Cardiac muscle cell (in vitro differentiated cells and primary cell): ENCODE measurements at regions not wholly inside any gene's neighbourhood (a gene's known extent, or its start where the extent isn't known, plus 50 kb on each side); places are given as distances from the start of the nearest gene placed in this dataset.
A peak's percentile ranks its signal among the peaks of the same experiment; 100 is the strongest.

ENCODE experiments used
- DNase-seq, 2 donors: peaks; one replicate each; pipeline versions ENCODE4 v3.0.0 to v3.0.0-alpha.2; 2010 to 2017; ENCODE audit warnings: low read depth in 1 of 2, low spot score in 1 of 2
- H3K27ac ChIP-seq: fragments of 200-600 bp; sonication (generic); 2 replicates; pipeline ENCODE4 v1.5.1; 2016
- H3K27me3 ChIP-seq: fragments of 200-600 bp; sonication (generic); 2 replicates; pipeline ENCODE4 v1.6.0; 2016; ENCODE audit warnings: control low read depth
- H3K36me3 ChIP-seq: fragments of 200-600 bp; sonication (generic); 2 replicates; pipeline ENCODE4 v1.5.1; 2016; ENCODE audit warnings: control low read depth
- H3K4me1 ChIP-seq: fragments of 200-600 bp; sonication (generic); 2 replicates; pipeline ENCODE4 v1.8.1; 2017; ENCODE audit warnings: low read depth, mild to moderate bottlenecking, mixed run types
- H3K4me3 ChIP-seq: fragments of 200-600 bp; sonication (generic); 2 replicates; pipeline ENCODE4 v1.5.1; 2016; ENCODE audit warnings: mild to moderate bottlenecking
- H3K9me3 ChIP-seq: fragments of 200-600 bp; sonication (generic); 2 replicates; pipeline ENCODE4 v1.5.1; 2017; ENCODE audit warnings: low read depth, mild to moderate bottlenecking, control low read depth
- TF ChIP-seq, protein P1 (sequence below): IDR thresholded peaks from 2 replicates; pipeline ENCODE4 v1.5.1; 2012; ENCODE audit warnings: low read depth, mild to moderate bottlenecking, low read length

DNA sequence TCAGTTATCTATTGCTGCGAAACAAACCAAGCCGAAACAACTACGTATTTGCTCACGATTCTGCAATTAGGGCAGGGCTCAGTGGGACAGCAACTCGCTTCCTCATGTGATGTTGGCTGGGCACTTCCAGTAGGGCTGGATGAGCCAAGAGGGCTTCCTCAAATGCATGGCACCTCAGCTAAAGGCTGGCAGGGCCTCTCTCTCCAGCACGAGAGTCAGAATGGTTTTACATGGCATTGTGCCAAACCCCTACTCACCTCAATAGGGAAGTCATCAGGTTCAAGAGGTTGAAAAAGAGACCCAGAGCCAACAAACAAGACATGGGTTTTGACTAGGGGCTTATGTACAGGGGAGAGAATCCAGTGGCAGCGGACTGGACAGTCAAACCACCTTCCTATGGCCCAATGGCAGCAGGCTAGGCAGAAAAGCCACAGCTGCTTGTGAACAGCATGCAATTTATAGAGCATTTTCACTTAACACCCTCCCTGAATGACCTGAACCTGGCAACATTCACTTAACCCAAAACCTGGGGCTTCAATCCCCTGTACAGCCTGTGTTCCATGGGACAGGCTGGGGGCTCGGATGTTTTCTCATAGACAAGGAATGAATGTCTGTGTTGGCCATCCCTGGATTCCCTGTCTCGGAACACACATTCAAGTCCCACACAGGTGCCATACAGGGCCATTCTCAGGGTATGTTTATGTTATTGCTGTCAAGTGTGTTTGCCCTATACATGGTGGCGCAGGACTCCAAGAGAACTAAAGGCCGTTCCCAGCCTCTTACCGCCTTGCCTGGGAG is 154.2 kb upstream of the NAV2 start:
- H3K4me3 ChIP-seq: no peak overlapping the region
- H3K27ac ChIP-seq: no peak overlapping the region
- H3K36me3 ChIP-seq: no peaks in the 10 kb centered on the region
- TF ChIP-seq, protein P1, sequence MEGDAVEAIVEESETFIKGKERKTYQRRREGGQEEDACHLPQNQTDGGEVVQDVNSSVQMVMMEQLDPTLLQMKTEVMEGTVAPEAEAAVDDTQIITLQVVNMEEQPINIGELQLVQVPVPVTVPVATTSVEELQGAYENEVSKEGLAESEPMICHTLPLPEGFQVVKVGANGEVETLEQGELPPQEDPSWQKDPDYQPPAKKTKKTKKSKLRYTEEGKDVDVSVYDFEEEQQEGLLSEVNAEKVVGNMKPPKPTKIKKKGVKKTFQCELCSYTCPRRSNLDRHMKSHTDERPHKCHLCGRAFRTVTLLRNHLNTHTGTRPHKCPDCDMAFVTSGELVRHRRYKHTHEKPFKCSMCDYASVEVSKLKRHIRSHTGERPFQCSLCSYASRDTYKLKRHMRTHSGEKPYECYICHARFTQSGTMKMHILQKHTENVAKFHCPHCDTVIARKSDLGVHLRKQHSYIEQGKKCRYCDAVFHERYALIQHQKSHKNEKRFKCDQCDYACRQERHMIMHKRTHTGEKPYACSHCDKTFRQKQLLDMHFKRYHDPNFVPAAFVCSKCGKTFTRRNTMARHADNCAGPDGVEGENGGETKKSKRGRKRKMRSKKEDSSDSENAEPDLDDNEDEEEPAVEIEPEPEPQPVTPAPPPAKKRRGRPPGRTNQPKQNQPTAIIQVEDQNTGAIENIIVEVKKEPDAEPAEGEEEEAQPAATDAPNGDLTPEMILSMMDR: no peak
- H3K9me3 ChIP-seq: no peaks in the 10 kb centered on the region
- peaks cover 48% of the 10 kb centered on the region for H3K27me3 ChIP-seq
- no peak for DNase-seq
- no peaks in the 10 kb centered on the region for H3K4me1 ChIP-seq

DNA sequence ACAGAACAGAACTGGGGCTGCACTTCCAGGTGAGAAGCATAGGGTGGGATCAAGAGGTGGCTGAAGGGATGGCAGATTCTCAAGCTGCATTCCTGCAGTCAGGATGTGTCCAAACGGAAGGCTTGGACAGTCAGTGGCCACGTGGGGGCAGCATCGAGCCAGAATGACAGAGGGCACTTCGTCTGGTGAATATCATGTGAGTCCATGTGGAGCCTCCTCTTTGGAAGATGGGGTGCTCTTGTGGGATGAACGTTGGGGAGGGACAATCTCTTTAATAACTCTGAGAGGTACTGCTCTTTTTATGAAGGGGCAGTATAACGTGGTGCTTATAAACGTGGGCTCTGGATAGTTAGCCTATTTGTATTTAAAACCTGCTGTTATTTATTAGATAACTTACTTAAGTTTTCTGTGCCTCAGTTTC is 154.9 kb upstream of the NAV2 start:
- TF ChIP-seq, protein P1: peak; percentile 90
- Histone ChIP-seq H3K27me3 (peaks cover 41% of the 10 kb centered on the region), H3K36me3 (no peaks in the 10 kb centered on the region), H3K4me3 (no peak overlapping the region), H3K9me3 (no peaks in the 10 kb centered on the region), H3K27ac (no peak overlapping the region), H3K4me1 (no peaks in the 10 kb centered on the region)
- peak; percentile 79 to 87 for DNase-seq

- no peak for DNase-seq
- TF ChIP-seq, protein P1: no peak
- H3K9me3 ChIP-seq: no peaks in the 10 kb centered on the region
These were observed 155.5 kb upstream of the NAV2 start for GRCh38 chr11:19557185-19557584.

GRCh38 chr11:19555266-19555665 is 157.4 kb upstream of the NAV2 start:
- no peak for DNase-seq
- TF ChIP-seq, protein P1: no peak
- no peaks in the 10 kb centered on the region for H3K4me1 ChIP-seq
- H3K4me3 ChIP-seq: no peak overlapping the region
- H3K36me3 ChIP-seq: no peaks in the 10 kb centered on the region
- H3K9me3 ChIP-seq: no peaks in the 10 kb centered on the region
- no peak overlapping the region for H3K27ac ChIP-seq
- peaks cover 20% of the 10 kb centered on the region for H3K27me3 ChIP-seq

More at GRCh38 chr11:19557185-19557584, 155.5 kb upstream of the NAV2 start:
- Histone ChIP-seq H3K27me3 (peaks cover 36% of the 10 kb centered on the region), H3K4me1 (no peaks in the 10 kb centered on the region), H3K36me3 (no peaks in the 10 kb centered on the region), H3K4me3 (no peak overlapping the region), H3K27ac (no peak overlapping the region)

GRCh38 chr11:19553683-19554333 is 158.8 kb upstream of the NAV2 start:
- H3K36me3 ChIP-seq: no peaks in the 10 kb centered on the region
- DNase-seq: peak; percentile 79 to 88
- H3K4me1 ChIP-seq: no peaks in the 10 kb centered on the region
- H3K27ac ChIP-seq: no peak overlapping the region
- TF ChIP-seq, protein P1: peak; percentile 85
- H3K27me3 ChIP-seq: peaks cover 6% of the 10 kb centered on the region
- no peaks in the 10 kb centered on the region for H3K9me3 ChIP-seq
- no peak overlapping the region for H3K4me3 ChIP-seq
